ENCODE measurements at regions not wholly inside any gene's neighbourhood (a gene's known extent, or its start where the extent isn't known, plus 50 kb on each side); places are given as distances from the start of the nearest gene placed in this dataset.

DNA sequence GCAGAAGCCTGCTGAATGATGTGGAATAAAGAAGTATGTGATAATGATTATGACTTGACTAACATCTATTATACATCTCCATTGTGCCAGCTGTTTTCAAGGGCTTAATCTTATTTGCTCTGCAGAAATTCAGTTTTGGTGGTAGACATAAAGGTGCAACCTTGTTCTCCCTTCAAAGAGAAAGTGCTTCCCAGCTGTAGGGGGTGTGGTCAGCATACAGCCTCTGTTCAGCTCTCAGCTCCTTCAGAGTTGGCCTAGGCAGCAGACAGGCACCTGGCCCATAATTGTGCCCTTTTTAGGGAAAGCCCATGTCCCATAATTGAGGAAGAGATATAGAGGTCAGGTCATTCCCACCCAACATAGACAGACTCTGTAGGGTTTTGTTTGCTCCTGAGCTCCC, 104.3 kb upstream of the EOMES start:
- no peak for DNase-seq (ENCODE audit: low read depth in 2 of 2)
- H3K4me3 ChIP-seq (replicated peaks in 1 of 2; ENCODE audit: low read depth in 2 of 2, low read length in 2 of 2): no peak overlapping the region
- TF ChIP-seq, protein P1, sequence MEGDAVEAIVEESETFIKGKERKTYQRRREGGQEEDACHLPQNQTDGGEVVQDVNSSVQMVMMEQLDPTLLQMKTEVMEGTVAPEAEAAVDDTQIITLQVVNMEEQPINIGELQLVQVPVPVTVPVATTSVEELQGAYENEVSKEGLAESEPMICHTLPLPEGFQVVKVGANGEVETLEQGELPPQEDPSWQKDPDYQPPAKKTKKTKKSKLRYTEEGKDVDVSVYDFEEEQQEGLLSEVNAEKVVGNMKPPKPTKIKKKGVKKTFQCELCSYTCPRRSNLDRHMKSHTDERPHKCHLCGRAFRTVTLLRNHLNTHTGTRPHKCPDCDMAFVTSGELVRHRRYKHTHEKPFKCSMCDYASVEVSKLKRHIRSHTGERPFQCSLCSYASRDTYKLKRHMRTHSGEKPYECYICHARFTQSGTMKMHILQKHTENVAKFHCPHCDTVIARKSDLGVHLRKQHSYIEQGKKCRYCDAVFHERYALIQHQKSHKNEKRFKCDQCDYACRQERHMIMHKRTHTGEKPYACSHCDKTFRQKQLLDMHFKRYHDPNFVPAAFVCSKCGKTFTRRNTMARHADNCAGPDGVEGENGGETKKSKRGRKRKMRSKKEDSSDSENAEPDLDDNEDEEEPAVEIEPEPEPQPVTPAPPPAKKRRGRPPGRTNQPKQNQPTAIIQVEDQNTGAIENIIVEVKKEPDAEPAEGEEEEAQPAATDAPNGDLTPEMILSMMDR (IDR thresholded peaks at IDR 0.05; ENCODE audit: low read depth, low read length): no peak

DNA sequence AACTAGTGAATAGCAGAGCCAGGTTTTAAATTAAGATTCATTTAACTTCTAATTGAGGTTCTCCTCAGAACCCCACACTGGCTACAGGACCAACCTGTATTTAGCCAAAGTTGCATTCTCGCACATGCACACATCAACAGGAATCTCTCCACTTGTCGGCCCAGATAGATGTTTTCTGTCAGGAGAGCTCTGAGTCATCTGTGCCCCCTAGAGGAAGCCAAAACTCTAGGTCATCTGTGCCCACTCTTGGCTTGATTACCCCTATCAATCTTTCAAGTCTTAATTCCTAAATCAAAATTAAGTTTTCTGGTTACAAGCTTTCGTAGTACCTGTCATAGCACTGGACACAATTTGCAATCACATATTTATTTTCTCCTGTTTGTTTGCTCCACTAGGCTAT, 104.9 kb upstream of the EOMES start:
- TF ChIP-seq, protein P1 (IDR thresholded peaks at IDR 0.05; ENCODE audit: low read depth, low read length): no peak
- H3K4me3 ChIP-seq (replicated peaks in 1 of 2; ENCODE audit: low read depth in 2 of 2, low read length in 2 of 2): no peak overlapping the region
- no peak for DNase-seq (ENCODE audit: low read depth in 2 of 2)

DNA sequence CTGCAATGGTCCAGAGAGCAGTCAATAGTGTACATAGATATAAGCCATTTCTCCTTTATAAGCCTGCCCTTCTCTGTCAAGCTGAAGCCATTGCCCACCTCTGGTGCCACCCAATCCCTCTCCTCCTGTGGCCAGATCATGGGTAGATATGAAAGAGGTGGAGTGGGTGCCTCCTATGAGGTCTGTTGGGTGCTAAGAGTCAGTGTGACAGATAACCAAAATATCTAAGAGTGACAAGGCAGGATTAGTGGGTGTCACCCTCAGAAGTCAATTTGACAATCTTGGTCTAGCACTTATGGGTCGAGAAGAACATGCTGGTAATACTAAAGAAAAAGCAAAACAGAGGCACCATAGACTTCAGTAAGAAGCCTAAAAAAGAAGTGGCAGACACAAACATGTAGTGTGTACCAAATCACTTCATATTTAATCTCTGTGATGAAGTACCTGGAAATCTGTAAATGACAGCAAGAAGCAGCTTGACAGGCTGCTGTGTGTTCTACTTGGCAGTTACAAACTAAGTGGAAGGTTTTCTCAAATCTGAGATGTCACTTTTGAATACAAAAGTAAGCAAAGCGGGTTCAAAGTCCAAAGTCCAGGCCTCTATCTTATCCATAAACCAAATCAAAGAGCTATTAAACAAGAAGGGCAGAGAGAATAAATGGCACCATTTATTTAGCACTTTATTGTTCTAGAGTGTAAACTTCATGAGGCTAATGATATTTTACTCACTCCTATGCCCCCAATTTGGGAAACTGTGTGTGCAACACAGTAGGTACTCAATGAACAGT, 118.9 kb upstream of the EOMES start:
- no peak for DNase-seq (ENCODE audit: low read depth in 2 of 2)
- no peak overlapping the region for H3K4me3 ChIP-seq (replicated peaks in 1 of 2; ENCODE audit: low read depth in 2 of 2, low read length in 2 of 2)
- TF ChIP-seq, protein P1 (IDR thresholded peaks at IDR 0.05; ENCODE audit: low read depth, low read length): no peak

DNA sequence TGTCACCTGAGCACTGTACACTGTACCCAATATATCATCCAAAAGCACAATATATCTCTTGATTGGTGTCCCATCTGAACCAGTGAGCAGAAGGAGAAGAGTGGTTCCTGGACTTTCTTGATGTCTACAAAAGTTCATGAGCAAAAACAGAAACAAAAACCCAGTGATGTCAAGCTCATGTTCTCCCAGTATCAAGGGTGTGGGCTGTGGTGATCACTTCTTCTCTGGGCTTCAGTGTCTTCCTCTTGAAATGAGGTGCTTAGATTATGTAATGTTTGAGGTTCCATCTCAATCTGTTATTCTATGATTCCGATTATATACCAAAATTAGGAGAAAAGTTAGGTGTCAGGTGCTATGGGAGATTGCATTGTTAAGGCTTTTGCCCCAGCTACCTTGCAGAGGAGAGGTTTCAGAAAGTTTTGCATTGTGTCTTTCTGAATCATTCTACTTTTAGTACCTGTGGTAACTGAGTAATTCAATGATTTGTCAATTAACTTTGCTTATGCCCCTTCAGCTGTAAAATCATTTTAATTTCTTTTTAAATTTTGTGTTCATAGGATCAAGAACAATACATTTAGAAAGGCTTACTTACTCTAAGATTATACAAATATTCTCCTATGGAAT, 122.0 kb upstream of the EOMES start:
- TF ChIP-seq, protein P1 (IDR thresholded peaks at IDR 0.05; ENCODE audit: low read depth, low read length): no peak
- H3K4me3 ChIP-seq (replicated peaks in 1 of 2; ENCODE audit: low read depth in 2 of 2, low read length in 2 of 2): no peak overlapping the region
- no peak for DNase-seq (ENCODE audit: low read depth in 2 of 2)

DNA sequence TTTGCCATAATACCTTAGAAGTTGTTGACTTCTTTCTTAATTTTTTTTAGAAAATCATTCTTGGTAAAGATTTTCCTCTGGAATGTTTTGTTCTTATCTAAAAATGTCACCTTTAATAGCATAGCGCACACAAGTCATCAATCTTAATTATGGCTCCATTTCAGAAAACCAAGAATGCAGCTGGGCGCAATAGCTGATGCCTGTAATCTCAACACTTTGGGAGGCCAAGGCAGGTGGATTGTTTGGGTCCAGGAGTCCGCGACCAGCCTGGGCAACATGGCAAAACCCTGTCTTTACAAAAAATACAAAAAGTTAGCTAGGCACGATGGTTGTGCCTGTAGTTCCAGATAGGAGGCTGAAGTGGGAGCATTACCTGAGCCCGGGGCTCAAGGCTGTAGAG, 125.6 kb upstream of the EOMES start:
- TF ChIP-seq, protein P1 (IDR thresholded peaks at IDR 0.05; ENCODE audit: low read depth, low read length): no peak
- DNase-seq (ENCODE audit: low read depth in 2 of 2): no peak
- no peak overlapping the region for H3K4me3 ChIP-seq (replicated peaks in 1 of 2; ENCODE audit: low read depth in 2 of 2, low read length in 2 of 2)

DNA sequence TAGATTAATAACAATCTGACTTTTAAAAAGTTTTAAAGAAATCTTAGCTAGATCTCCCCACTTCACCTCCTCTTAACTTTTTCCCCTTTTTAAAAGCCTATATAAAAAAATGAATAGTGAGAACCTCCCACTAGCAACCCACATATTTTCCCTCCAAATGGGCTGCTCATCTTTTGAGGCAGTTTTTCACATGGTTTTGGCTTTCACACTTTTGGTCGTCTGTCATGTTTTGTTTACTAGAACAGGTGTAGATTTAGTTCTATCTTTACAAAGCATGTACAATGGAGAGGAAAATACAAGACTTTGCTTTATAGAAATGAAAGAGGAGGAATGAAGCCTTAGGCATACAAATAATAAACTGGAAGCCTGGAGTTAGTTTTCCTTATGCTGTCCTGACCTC, 126.7 kb upstream of the EOMES start:
- TF ChIP-seq, protein P1 (IDR thresholded peaks at IDR 0.05; ENCODE audit: low read depth, low read length): no peak
- no peak for DNase-seq (ENCODE audit: low read depth in 2 of 2)
- no peak overlapping the region for H3K4me3 ChIP-seq (replicated peaks in 1 of 2; ENCODE audit: low read depth in 2 of 2, low read length in 2 of 2)

Data from cardiac fibroblast (primary cell).